ES-I3 (cell line): ENCODE measurements at regions not wholly inside any gene's neighbourhood (a gene's known extent, or its start where the extent isn't known, plus 50 kb on each side); places are given as distances from the start of the nearest gene placed in this dataset.
"Not testable (repeated sequence)": the region's sequence is repeated elsewhere in the genome, so short reads cannot be mapped to it uniquely, and the experiment has no call there.

Source experiments
- H3K36me3 ChIP-seq: 2 replicates; pipeline ENCODE4 v1.6.1; 2013; ENCODE audit warnings: mild to moderate bottlenecking, low read length, control low read depth, moderate library complexity; ENCODE audit not compliant: insufficient read depth
- H3K4me1 ChIP-seq: 2 replicates; pipeline ENCODE4 v1.6.1; 2013; ENCODE audit warnings: mild to moderate bottlenecking, control low read depth, low read length; ENCODE audit not compliant: insufficient read depth
- H3K9ac ChIP-seq: 2 replicates; pipeline ENCODE4 v1.6.1; 2013; ENCODE audit warnings: low read depth, mild to moderate bottlenecking, low read length, moderate library complexity
- H3K9me3 ChIP-seq: 2 replicates; pipeline ENCODE4 v1.6.1; 2013; ENCODE audit warnings: mild to moderate bottlenecking, low read length, moderate library complexity; ENCODE audit not compliant: control insufficient read depth, insufficient read depth

GRCh38 chr2:121069434-121069969, 215.5 kb downstream of the TFCP2L1 start:
- Histone ChIP-seq H3K9ac (no peak overlapping the region), H3K9me3 (no peaks in the 10 kb centered on the region), H3K36me3 (no peaks in the 10 kb centered on the region), H3K4me1 (no peaks in the 10 kb centered on the region; the same call in 1 of the 2 replicates)

- not testable (repeated sequence) for H3K9ac ChIP-seq, H3K9me3 ChIP-seq, H3K36me3 ChIP-seq, H3K4me1 ChIP-seq
Measured at GRCh38 chr2:121070061-121070460, 214.9 kb downstream of the TFCP2L1 start.

- no peaks in the 10 kb centered on the region; the same call in 1 of the 2 replicates for H3K4me1 ChIP-seq
- H3K9ac ChIP-seq, result no peak overlapping the region
- H3K9me3 ChIP-seq, result no peaks in the 10 kb centered on the region
- H3K36me3 ChIP-seq, result no peaks in the 10 kb centered on the region
Measured at GRCh38 chr2:121071034-121071504, 213.9 kb downstream of the TFCP2L1 start.

GRCh38 chr2:121072784-121073183, 212.2 kb downstream of the TFCP2L1 start:
- Histone ChIP-seq H3K36me3 (no peaks in the 10 kb centered on the region), H3K9me3 (no peaks in the 10 kb centered on the region), H3K9ac (no peak overlapping the region), H3K4me1 (no peaks in the 10 kb centered on the region; the same call in 1 of the 2 replicates)

- no peaks in the 10 kb centered on the region; the same call in 1 of the 2 replicates for H3K4me1 ChIP-seq
- H3K9ac ChIP-seq, result no peak overlapping the region
- H3K9me3 ChIP-seq, result no peaks in the 10 kb centered on the region
- no peaks in the 10 kb centered on the region for H3K36me3 ChIP-seq
Measured at GRCh38 chr2:121073320-121074210, 211.4 kb downstream of the TFCP2L1 start.

GRCh38 chr2:121074293-121074932, 210.6 kb downstream of the TFCP2L1 start:
- Histone ChIP-seq H3K9me3 (no peaks in the 10 kb centered on the region), H3K4me1 (no peaks in the 10 kb centered on the region; the same call in 1 of the 2 replicates), H3K36me3 (no peaks in the 10 kb centered on the region), H3K9ac (no peak overlapping the region)

- Histone ChIP-seq H3K4me1 (no peaks in the 10 kb centered on the region; the same call in 1 of the 2 replicates), H3K9me3 (no peaks in the 10 kb centered on the region), H3K36me3 (no peaks in the 10 kb centered on the region), H3K9ac (peak overlapping the region; percentile 29; the same call in 1 of the 2 replicates)
Measured at GRCh38 chr2:121075006-121075551, 209.9 kb downstream of the TFCP2L1 start.

GRCh38 chr2:121075641-121076497, 209.1 kb downstream of the TFCP2L1 start:
- no peaks in the 10 kb centered on the region; the same call in 1 of the 2 replicates for H3K4me1 ChIP-seq
- H3K36me3 ChIP-seq, result no peaks in the 10 kb centered on the region
- peak overlapping the region; percentile 29; the same call in 1 of the 2 replicates for H3K9ac ChIP-seq
- no peaks in the 10 kb centered on the region for H3K9me3 ChIP-seq

GRCh38 chr2:121076498-121076820, 208.5 kb downstream of the TFCP2L1 start:
- Histone ChIP-seq H3K9me3 (no peaks in the 10 kb centered on the region), H3K36me3 (no peaks in the 10 kb centered on the region), H3K9ac (peak overlapping the region; percentile 29; the same call in 1 of the 2 replicates), H3K4me1 (no peaks in the 10 kb centered on the region; the same call in 1 of the 2 replicates)

GRCh38 chr2:121076885-121077549, 208.0 kb downstream of the TFCP2L1 start:
- Histone ChIP-seq H3K4me1 (no peaks in the 10 kb centered on the region), H3K9me3 (no peaks in the 10 kb centered on the region), H3K9ac (peak overlapping the region; percentile 29; the same call in 1 of the 2 replicates), H3K36me3 (no peaks in the 10 kb centered on the region)

- no peaks in the 10 kb centered on the region for H3K4me1 ChIP-seq
- H3K9me3 ChIP-seq, result no peaks in the 10 kb centered on the region
Measured at GRCh38 chr2:121078899-121079298, 206.1 kb downstream of the TFCP2L1 start.

GRCh38 chr2:121080013-121080772, 204.8 kb downstream of the TFCP2L1 start:
- Histone ChIP-seq H3K9me3 (no peaks in the 10 kb centered on the region), H3K36me3 (no peaks in the 10 kb centered on the region), H3K9ac (no peak overlapping the region), H3K4me1 (no peaks in the 10 kb centered on the region)

More at GRCh38 chr2:121078899-121079298, 206.1 kb downstream of the TFCP2L1 start:
- Histone ChIP-seq H3K36me3 (no peaks in the 10 kb centered on the region), H3K9ac (no peak overlapping the region)

- no peak overlapping the region for H3K9ac ChIP-seq
- no peaks in the 10 kb centered on the region for H3K9me3 ChIP-seq
- no peaks in the 10 kb centered on the region for H3K4me1 ChIP-seq
- H3K36me3 ChIP-seq, result no peaks in the 10 kb centered on the region
Measured at GRCh38 chr2:121081701-121082100, 203.3 kb downstream of the TFCP2L1 start.
